Esophagus muscularis mucosa (tissue), 4 donors: ENCODE measurements at regions not wholly inside any gene's neighbourhood (a gene's known extent, or its start where the extent isn't known, plus 50 kb on each side); places are given as distances from the start of the nearest gene placed in this dataset.
"Not testable (repeated sequence)": the region's sequence is repeated elsewhere in the genome, so short reads cannot be mapped to it uniquely, and the experiment has no call there.

Experiments
- DNase-seq: peaks from one replicate; pipeline ENCODE4 v3.0.0-alpha.2; 2017; ENCODE audit errors: extremely low spot score
- H3K27ac ChIP-seq, 4 donors: fragments of 200-600 bp; sonication (generic); replicated peaks in 1 of 4; 1 replicate in 3 of 4; 2 replicates in 1 of 4; pipeline ENCODE4 v1.5.1; 2016 to 2019; ENCODE audit warnings: mild to moderate bottlenecking in 1 of 4
- H3K27me3 ChIP-seq, 4 donors: fragments of 200-600 bp; sonication (generic); one replicate each; pipeline versions ENCODE4 v1.5.1 to v1.6.0; 2016 to 2019
- H3K36me3 ChIP-seq, 4 donors: fragments of 200-600 bp; sonication (generic); one replicate each; pipeline ENCODE4 v1.5.1; 2016 to 2019
- H3K4me1 ChIP-seq, 4 donors: fragments of 200-600 bp; sonication (generic); one replicate each; pipeline ENCODE4 v1.5.1; 2016 to 2019
- H3K4me3 ChIP-seq, 4 donors: fragments of 200-600 bp; sonication (generic); 1 replicate in 2 of 4; 2 replicates in 2 of 4; pipeline ENCODE4 v1.5.1; 2016 to 2019; ENCODE audit warnings: mild to moderate bottlenecking in 4 of 4, moderate library complexity in 1 of 4
- H3K9me3 ChIP-seq, 4 donors: fragments of 200-600 bp; sonication (generic); 1 replicate in 3 of 4; 2 replicates in 1 of 4; pipeline ENCODE4 v1.5.1; 2016 to 2019
- CTCF ChIP-seq, 3 experiments: fragments of 200-600 bp in 2 of 3; fragments of 450-650 bp in 1 of 3; sonication (generic) in 2 of 3; IDR thresholded peaks; one replicate each; pipeline ENCODE4 v1.5.1; 2017 to 2019; ENCODE audit warnings: antibody characterized with exemption in 3 of 3, mild to moderate bottlenecking in 2 of 3, moderate library complexity in 1 of 3
- EP300 ChIP-seq: sonication (generic); formaldehyde crosslinking; IDR thresholded peaks from one replicate; pipeline ENCODE4 v1.6.1; 2017; ENCODE audit warnings: antibody characterized with exemption
- POLR2A ChIP-seq: fragments of 450-650 bp; IDR thresholded peaks from one replicate; pipeline ENCODE4 v1.6.1; 2017; ENCODE audit warnings: antibody characterized with exemption, moderate library complexity, mild to moderate bottlenecking, low read depth
- POLR2AphosphoS5 ChIP-seq, 2 donors: sonication (generic); formaldehyde crosslinking; IDR thresholded peaks; one replicate each; pipeline ENCODE4 v1.6.1; 2017; ENCODE audit warnings: antibody characterized with exemption in 2 of 2
- WGBS: methylation state at CpG from one replicate; pipeline ENCODE4 v1.1.5; 2018; 5-methylcytosine and 5-hydroxymethylcytosine counted together
- intact Hi-C: fragments of 100-400 bp; cut with DNase I; formaldehyde crosslinking; loops from one replicate; pipeline ENCODE4 v1.15.1; 2023

DNA sequence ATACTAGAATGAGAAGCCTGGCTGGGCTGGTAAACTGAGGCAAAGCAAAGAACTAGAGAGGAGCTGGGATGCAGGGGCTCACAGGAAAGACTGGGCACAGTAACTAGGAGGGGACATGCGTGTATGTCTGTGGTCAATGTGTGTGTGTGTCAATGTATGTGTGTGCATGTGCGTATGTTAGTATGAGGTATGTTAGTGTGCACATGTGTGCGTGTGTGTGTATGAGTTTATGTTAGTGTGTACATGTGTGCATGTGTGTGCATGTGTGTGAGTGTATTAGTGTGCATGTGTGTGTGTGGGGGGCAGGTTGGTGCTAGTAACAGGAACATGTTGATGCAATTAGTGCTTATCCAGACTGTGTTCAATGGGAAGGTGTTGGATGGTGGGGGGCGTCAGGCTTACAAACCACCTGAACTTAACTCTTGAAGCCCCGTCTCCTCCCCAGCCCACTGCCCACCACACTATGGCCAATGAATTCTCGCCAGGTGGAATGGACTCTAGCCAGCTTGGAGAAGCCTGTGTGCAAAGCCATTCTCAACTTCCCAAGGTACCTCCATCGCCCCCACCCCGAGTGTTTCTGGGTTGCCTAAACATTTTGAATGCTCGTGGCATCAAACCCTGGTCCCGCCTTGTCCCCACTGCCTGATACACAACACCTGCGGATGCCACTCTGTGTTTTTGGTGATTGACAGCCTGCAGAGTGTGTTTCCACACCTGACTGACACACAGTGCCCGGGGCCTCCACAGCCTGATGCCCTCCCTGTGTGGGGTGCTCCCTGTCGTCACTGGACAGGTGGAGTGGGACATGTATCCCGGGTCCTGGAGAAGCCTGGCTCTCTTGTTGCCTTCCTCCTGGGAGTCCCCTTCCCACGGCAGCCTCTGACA, 90.1 kb upstream of the ASB18 start:
- TF ChIP-seq POLR2AphosphoS5 (IDR thresholded peaks at IDR 0.05) (no peak), CTCF (IDR thresholded peaks at IDR 0.05) (no peak), POLR2A (no peak), EP300 (no peak)
- no peaks in the 10 kb centered on the region for H3K27me3 ChIP-seq
- no peaks in the 10 kb centered on the region for H3K36me3 ChIP-seq
- no peak for DNase-seq
- WGBS = 83% methylated on average over 13 of the region's 15 CpGs
- H3K4me1 ChIP-seq = no peaks in the 10 kb centered on the region
- H3K4me3 ChIP-seq = no peak overlapping the region
- H3K9me3 ChIP-seq = no peaks in the 10 kb centered on the region
- no peak overlapping the region for H3K27ac ChIP-seq
- intact Hi-C loops = no loop called here

- 88% methylated on average over 21 of the region's 21 CpGs for WGBS
- Histone ChIP-seq H3K27ac (no peak overlapping the region), H3K4me3 (no peak overlapping the region), H3K9me3 (no peaks in the 10 kb centered on the region), H3K4me1 (peaks cover 0 to 2% (median 0%) of the 10 kb centered on the region in 4 donors), H3K36me3 (no peaks in the 10 kb centered on the region), H3K27me3 (no peaks in the 10 kb centered on the region)
- DNase-seq = no peak
- intact Hi-C loops = no loop called here
- no peak for TF ChIP-seq POLR2AphosphoS5 (IDR thresholded peaks at IDR 0.05)
- TF ChIP-seq POLR2A = no peak
- TF ChIP-seq EP300 = no peak
These were observed 90.9 kb upstream of the ASB18 start for GRCh38 chr2:236354973-236355595.

GRCh38 chr2:236355911-236356310, 91.7 kb upstream of the ASB18 start:
- intact Hi-C loops = no loop called here

DNA sequence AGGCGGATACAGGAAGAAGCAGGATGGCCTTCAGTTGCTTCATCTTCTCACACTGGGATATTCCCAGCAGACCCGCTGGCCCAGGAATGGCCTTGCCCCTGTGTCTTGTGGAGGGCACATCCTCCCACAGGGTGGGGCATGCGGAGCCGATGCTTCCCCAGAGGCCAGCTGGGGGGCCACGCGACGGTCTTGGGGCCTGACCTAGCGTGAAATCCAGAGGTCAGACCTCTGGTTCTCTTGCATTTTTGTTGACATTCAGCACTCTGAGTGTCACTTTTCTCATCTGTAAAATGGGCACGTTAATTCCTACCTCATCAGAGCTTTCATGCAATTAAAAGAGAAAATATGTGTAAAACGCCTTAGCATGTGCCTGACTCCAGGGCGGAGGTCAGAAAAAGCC, 92.1 kb upstream of the ASB18 start:
- 95% methylated on average over 9 of the region's 11 CpGs for WGBS

More at GRCh38 chr2:236355911-236356310, 91.7 kb upstream of the ASB18 start:
- Histone ChIP-seq H3K4me3 (no peak overlapping the region), H3K9me3 (no peaks in the 10 kb centered on the region), H3K4me1 (peaks cover 0 to 4% (median 0%) of the 10 kb centered on the region in 4 donors), H3K27me3 (no peaks in the 10 kb centered on the region), H3K36me3 (no peaks in the 10 kb centered on the region), H3K27ac (no peak overlapping the region)
- DNase-seq = no peak
- TF ChIP-seq POLR2AphosphoS5 (IDR thresholded peaks at IDR 0.05) (no peak), EP300 (no peak), CTCF (IDR thresholded peaks at IDR 0.05) (no peak), POLR2A (no peak)
- 76% methylated on average over 9 of the region's 9 CpGs for WGBS

DNA sequence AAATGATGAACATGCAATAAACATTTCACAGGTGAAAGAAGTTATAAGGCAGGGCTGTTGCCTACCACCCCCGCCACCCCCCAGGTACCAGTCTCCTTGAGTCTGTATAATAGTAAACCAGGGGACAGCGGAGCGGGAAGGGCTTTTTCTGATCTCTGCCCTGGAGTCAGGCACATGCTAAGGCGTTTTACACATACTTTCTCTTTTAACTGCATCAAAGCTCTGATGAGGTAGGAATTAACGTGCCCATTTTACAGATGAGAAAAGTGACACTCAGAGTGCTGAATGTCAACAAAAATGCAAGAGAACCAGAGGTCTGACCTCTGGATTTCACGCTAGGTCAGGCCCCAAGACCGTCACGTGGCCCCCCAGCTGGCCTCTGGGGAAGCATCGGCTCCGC, 94.3 kb upstream of the ASB18 start:
- H3K9me3 ChIP-seq, intact Hi-C loops: not testable (repeated sequence)
- WGBS = 86% methylated on average over 8 of the region's 10 CpGs

More for the DNA sequence above, 92.1 kb upstream of the ASB18 start:
- H3K9me3 ChIP-seq, H3K27ac ChIP-seq, DNase-seq, H3K4me1 ChIP-seq, H3K27me3 ChIP-seq, H3K36me3 ChIP-seq, H3K4me3 ChIP-seq, intact Hi-C loops: not testable (repeated sequence)

GRCh38 chr2:236359426-236360045, 95.3 kb upstream of the ASB18 start:
- no peak for TF ChIP-seq EP300
- no peak for TF ChIP-seq POLR2AphosphoS5 (IDR thresholded peaks at IDR 0.05)
- TF ChIP-seq POLR2A = no peak
- no peak for TF ChIP-seq CTCF (IDR thresholded peaks at IDR 0.05)
- WGBS = 68% methylated on average over 10 of the region's 10 CpGs
- no peaks in the 10 kb centered on the region for H3K9me3 ChIP-seq
- no peaks in the 10 kb centered on the region for H3K36me3 ChIP-seq
- no peak overlapping the region for H3K4me3 ChIP-seq
- peaks cover 0 to 4% (median 0%) of the 10 kb centered on the region in 4 donors for H3K4me1 ChIP-seq
- intact Hi-C loops = no loop called here
- H3K27ac ChIP-seq = no peak overlapping the region
- DNase-seq = peak; percentile 47
- H3K27me3 ChIP-seq = no peaks in the 10 kb centered on the region

More for the DNA sequence above, 94.3 kb upstream of the ASB18 start:
- H3K27ac ChIP-seq, H3K4me1 ChIP-seq, H3K4me3 ChIP-seq, H3K27me3 ChIP-seq, H3K36me3 ChIP-seq: not testable (repeated sequence)
- peak; percentile 4 for DNase-seq
